HepG2 (cell line): ENCODE measurements at regions not wholly inside any gene's neighbourhood (a gene's known extent, or its start where the extent isn't known, plus 50 kb on each side); places are given as distances from the start of the nearest gene placed in this dataset.

Experiments used
- IRF1 ChIP-seq: sonication (generic); formaldehyde crosslinking; IDR thresholded peaks from 2 replicates; pipeline ENCODE4 v1.4.0; 2020; ENCODE audit warnings: low read depth, mild to moderate bottlenecking, missing genetic modification reagents
- KLF16 ChIP-seq, 2 experiments: sonication (generic) in 1 of 2; formaldehyde crosslinking in 1 of 2; IDR thresholded peaks; 2 replicates each; pipeline versions ENCODE4 v1.6.1 to v1.8.0; 2016 to 2023; ENCODE audit warnings: missing genetic modification reagents in 2 of 2, missing compliant biosample characterization in 1 of 2
- NFE2L1 ChIP-seq: sonication (generic); formaldehyde crosslinking; IDR thresholded peaks from 2 replicates; pipeline ENCODE4 v1.4.0; 2020; ENCODE audit warnings: missing genetic modification reagents, mild to moderate bottlenecking, borderline replicate concordance
- NFRKB ChIP-seq: fragments of 450-650 bp; IDR thresholded peaks from 2 replicates; pipeline ENCODE4 v1.6.1; 2017
- REPIN1 ChIP-seq: sonication (generic); formaldehyde crosslinking; IDR thresholded peaks from 2 replicates; pipeline ENCODE4 v1.8.0; 2022; ENCODE audit warnings: missing genetic modification reagents, low read depth, mild to moderate bottlenecking, borderline replicate concordance
- RXRB ChIP-seq: IDR thresholded peaks from 2 replicates; pipeline ENCODE4 v1.6.1; 2016; ENCODE audit warnings: borderline replicate concordance, missing genetic modification reagents, missing compliant biosample characterization
- ZBTB40 ChIP-seq, 2 experiments: fragments of 450-650 bp in 1 of 2; sonication (generic) in 1 of 2; formaldehyde crosslinking in 1 of 2; IDR thresholded peaks; 2 replicates each; pipeline versions ENCODE4 v1.6.1 to v1.8.0; 2016 to 2022; ENCODE audit warnings: antibody characterized with exemption in 1 of 2, mild to moderate bottlenecking in 1 of 2, missing genetic modification reagents in 1 of 2
- TF ChIP-seq, protein P1 (sequence below): sonication (generic); formaldehyde crosslinking; IDR thresholded peaks from 2 replicates; pipeline ENCODE4 v1.5.0; 2020; ENCODE audit warnings: mild to moderate bottlenecking, low read depth, missing genetic modification reagents, borderline replicate concordance
- TF ChIP-seq, protein P2 (sequence below): sonication (generic); formaldehyde crosslinking; IDR thresholded peaks from 2 replicates; pipeline ENCODE4 v1.5.0; 2020; ENCODE audit warnings: missing genetic modification reagents

GRCh38 chr9:106713206-106713605, 149.8 kb upstream of the ZNF462 start (continued):
- TF ChIP-seq ZBTB40 (IDR thresholded peaks at IDR 0.05), result no peak
- no peak for TF ChIP-seq ZBTB40 (CRISPR knock-in tag; IDR thresholded peaks at IDR 0.05)
- TF ChIP-seq, protein P1, sequence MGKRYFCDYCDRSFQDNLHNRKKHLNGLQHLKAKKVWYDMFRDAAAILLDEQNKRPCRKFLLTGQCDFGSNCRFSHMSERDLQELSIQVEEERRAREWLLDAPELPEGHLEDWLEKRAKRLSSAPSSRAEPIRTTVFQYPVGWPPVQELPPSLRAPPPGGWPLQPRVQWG, result no peak
- no peak for TF ChIP-seq REPIN1
- TF ChIP-seq KLF16 (CRISPR knock-in tag; IDR thresholded peaks at IDR 0.05), result no peak
- TF ChIP-seq IRF1 (CRISPR knock-in tag), result no peak
- no peak for TF ChIP-seq NFRKB
- TF ChIP-seq, protein P2, sequence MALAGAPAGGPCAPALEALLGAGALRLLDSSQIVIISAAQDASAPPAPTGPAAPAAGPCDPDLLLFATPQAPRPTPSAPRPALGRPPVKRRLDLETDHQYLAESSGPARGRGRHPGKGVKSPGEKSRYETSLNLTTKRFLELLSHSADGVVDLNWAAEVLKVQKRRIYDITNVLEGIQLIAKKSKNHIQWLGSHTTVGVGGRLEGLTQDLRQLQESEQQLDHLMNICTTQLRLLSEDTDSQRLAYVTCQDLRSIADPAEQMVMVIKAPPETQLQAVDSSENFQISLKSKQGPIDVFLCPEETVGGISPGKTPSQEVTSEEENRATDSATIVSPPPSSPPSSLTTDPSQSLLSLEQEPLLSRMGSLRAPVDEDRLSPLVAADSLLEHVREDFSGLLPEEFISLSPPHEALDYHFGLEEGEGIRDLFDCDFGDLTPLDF (CRISPR knock-in tag), result no peak
- no peak for TF ChIP-seq RXRB (CRISPR knock-in tag)
- TF ChIP-seq NFE2L1 (CRISPR knock-in tag), result no peak
